Loucy (cell line): ENCODE measurements at regions not wholly inside any gene's neighbourhood (a gene's known extent, or its start where the extent isn't known, plus 50 kb on each side); places are given as distances from the start of the nearest gene placed in this dataset.

ENCODE experiments used
- H2AFZ ChIP-seq: fragments of 200-600 bp; sonication (generic); 2 replicates; pipeline ENCODE4 v1.6.0; 2016; ENCODE audit warnings: antibody characterized with exemption, mild to moderate bottlenecking, low read length, moderate library complexity
- H3F3A ChIP-seq: fragments of 200-600 bp; 2 replicates; pipeline ENCODE4 v1.6.0; 2016; ENCODE audit warnings: antibody characterized with exemption, low read depth, mild to moderate bottlenecking
- H3K27me3 ChIP-seq: fragments of 200-600 bp; sonication (generic); 2 replicates; pipeline ENCODE4 v1.6.1; 2014; ENCODE audit warnings: low read length, mild to moderate bottlenecking; ENCODE audit not compliant: insufficient read depth, poor library complexity, severe bottlenecking
- H3K36me3 ChIP-seq: fragments of 200-600 bp; sonication (generic); 2 replicates; pipeline ENCODE4 v1.6.1; 2016; ENCODE audit warnings: low read length; ENCODE audit not compliant: insufficient read depth
- H3K4me1 ChIP-seq: fragments of 200-600 bp; sonication (generic); 2 replicates; pipeline ENCODE4 v1.5.1; 2014; ENCODE audit warnings: low read length, mild to moderate bottlenecking; ENCODE audit not compliant: insufficient read depth, poor library complexity, severe bottlenecking
- H3K4me2 ChIP-seq: fragments of 200-600 bp; sonication (generic); 2 replicates; pipeline ENCODE4 v1.6.0; 2014; ENCODE audit warnings: antibody characterized with exemption, low read length, low read depth, mild to moderate bottlenecking; ENCODE audit not compliant: poor library complexity, severe bottlenecking
- H3K4me3 ChIP-seq: fragments of 200-600 bp; sonication (generic); 2 replicates; pipeline ENCODE4 v1.5.1; 2014; ENCODE audit warnings: low read length, mild to moderate bottlenecking, mixed read lengths; ENCODE audit not compliant: poor library complexity, severe bottlenecking
- H3K79me2 ChIP-seq: fragments of 200-600 bp; sonication (generic); 2 replicates; pipeline ENCODE4 v1.6.1; 2014; ENCODE audit warnings: low read length; ENCODE audit not compliant: insufficient read depth
- H3K9ac ChIP-seq: fragments of 200-600 bp; sonication (generic); 2 replicates; pipeline ENCODE4 v1.6.0; 2014; ENCODE audit warnings: mild to moderate bottlenecking, low read depth, low read length, moderate library complexity; ENCODE audit not compliant: poor library complexity, severe bottlenecking
- H3K9me2 ChIP-seq: fragments of 200-600 bp; sonication (generic); replicated peaks from 2 replicates; pipeline ENCODE4 v1.6.1; 2016; ENCODE audit warnings: low read depth, low read length, mixed read lengths
- H3K9me3 ChIP-seq: fragments of 200-600 bp; sonication (generic); 2 replicates; pipeline ENCODE4 v1.6.1; 2014; ENCODE audit warnings: mild to moderate bottlenecking, antibody characterized with exemption, low read length, low read depth; ENCODE audit not compliant: insufficient read depth
- H4K20me1 ChIP-seq: fragments of 200-600 bp; sonication (generic); 2 replicates; pipeline ENCODE4 v1.6.0; 2014; ENCODE audit warnings: antibody characterized with exemption, low read length, mild to moderate bottlenecking; ENCODE audit not compliant: insufficient read depth, poor library complexity, severe bottlenecking
- CTCF ChIP-seq: fragments of 200-600 bp; sonication (generic); conservative IDR thresholded peaks from 2 replicates; pipeline ENCODE4 v1.5.1; 2014; ENCODE audit warnings: mild to moderate bottlenecking, antibody characterized with exemption, low read length
- EZH2phosphoT487 ChIP-seq: fragments of 200-600 bp; IDR thresholded peaks from 2 replicates; pipeline ENCODE4 v1.6.1; 2018; ENCODE audit warnings: antibody characterized with exemption, mild to moderate bottlenecking, moderate library complexity, borderline replicate concordance

- no peak overlapping the region for H2AFZ ChIP-seq
- no peaks in the 10 kb centered on the region for H4K20me1 ChIP-seq
- H3K4me2 ChIP-seq: no peak overlapping the region
Measured at GRCh38 chr5:36377192-36377591, 75.5 kb upstream of the RANBP3L start.

GRCh38 chr5:36378551-36378950 is 76.8 kb upstream of the RANBP3L start:
- no peak overlapping the region for H3K4me2 ChIP-seq
- H3K4me3 ChIP-seq: no peak overlapping the region
- no peak for TF ChIP-seq CTCF
- no peak for TF ChIP-seq EZH2phosphoT487
- no peak overlapping the region for H2AFZ ChIP-seq
- H3K4me1 ChIP-seq: peaks cover 4% of the 10 kb centered on the region
- H3K9me2 ChIP-seq: no peaks in the 10 kb centered on the region
- H3K36me3 ChIP-seq: no peaks in the 10 kb centered on the region
- no peaks in the 10 kb centered on the region for H3K79me2 ChIP-seq
- no peaks in the 10 kb centered on the region for H3F3A ChIP-seq
- no peaks in the 10 kb centered on the region for H3K9me3 ChIP-seq
- H3K9ac ChIP-seq: no peak overlapping the region
- H3K27me3 ChIP-seq: no peaks in the 10 kb centered on the region
- H4K20me1 ChIP-seq: no peaks in the 10 kb centered on the region

More at GRCh38 chr5:36377192-36377591, 75.5 kb upstream of the RANBP3L start:
- Histone ChIP-seq H3K79me2 (no peaks in the 10 kb centered on the region), H3K36me3 (no peaks in the 10 kb centered on the region), H3K4me1 (peaks cover 6% of the 10 kb centered on the region), H3F3A (no peaks in the 10 kb centered on the region), H3K4me3 (no peak overlapping the region), H3K27me3 (no peaks in the 10 kb centered on the region), H3K9me3 (no peaks in the 10 kb centered on the region), H3K9me2 (no peaks in the 10 kb centered on the region), H3K9ac (no peak overlapping the region)
- TF ChIP-seq CTCF (no peak), EZH2phosphoT487 (no peak)

- no peak overlapping the region for H3K9ac ChIP-seq
- no peaks in the 10 kb centered on the region for H3K79me2 ChIP-seq
- no peak overlapping the region for H3K4me2 ChIP-seq
- no peaks in the 10 kb centered on the region for H3F3A ChIP-seq
- no peak overlapping the region for H3K4me3 ChIP-seq
- TF ChIP-seq EZH2phosphoT487 (no peak), CTCF (no peak)
- H2AFZ ChIP-seq: no peak overlapping the region
- no peaks in the 10 kb centered on the region for H3K9me3 ChIP-seq
- H3K4me1 ChIP-seq: peaks cover 20% of the 10 kb centered on the region
- H4K20me1 ChIP-seq: no peaks in the 10 kb centered on the region
- H3K36me3 ChIP-seq: no peaks in the 10 kb centered on the region
- no peaks in the 10 kb centered on the region for H3K9me2 ChIP-seq
- no peaks in the 10 kb centered on the region for H3K27me3 ChIP-seq
Measured at GRCh38 chr5:36382890-36383289, 81.2 kb upstream of the RANBP3L start.
